ENCODE measurements at regions not wholly inside any gene's neighbourhood (a gene's known extent, or its start where the extent isn't known, plus 50 kb on each side); places are given as distances from the start of the nearest gene placed in this dataset.

- DNase-seq (ENCODE audit: low read depth in 2 of 2) = no peak
These were observed 993.9 kb downstream of the GALC start for GRCh38 chr14:86999036-86999435.

DNA sequence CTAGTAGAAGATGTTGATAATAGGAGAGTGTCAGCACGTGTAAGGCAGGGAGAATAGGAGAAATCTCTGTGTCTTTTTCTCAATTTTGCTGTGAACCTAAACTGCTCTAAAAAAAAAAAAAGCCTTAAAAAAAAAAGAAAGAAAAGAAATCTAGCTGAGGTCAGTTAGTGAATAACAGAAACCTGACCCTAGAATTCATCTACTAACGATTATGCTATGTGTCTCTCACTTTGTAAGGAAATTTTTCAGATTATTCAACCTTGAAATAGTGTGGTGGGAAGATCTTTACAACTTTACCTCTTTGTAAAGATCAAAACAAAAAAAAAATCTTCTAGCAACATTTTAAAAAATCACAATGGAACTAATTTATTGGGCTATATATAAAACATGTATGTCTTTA is 995.7 kb downstream of the GALC start:
- DNase-seq (ENCODE audit: low read depth in 2 of 2) = no peak

DNA sequence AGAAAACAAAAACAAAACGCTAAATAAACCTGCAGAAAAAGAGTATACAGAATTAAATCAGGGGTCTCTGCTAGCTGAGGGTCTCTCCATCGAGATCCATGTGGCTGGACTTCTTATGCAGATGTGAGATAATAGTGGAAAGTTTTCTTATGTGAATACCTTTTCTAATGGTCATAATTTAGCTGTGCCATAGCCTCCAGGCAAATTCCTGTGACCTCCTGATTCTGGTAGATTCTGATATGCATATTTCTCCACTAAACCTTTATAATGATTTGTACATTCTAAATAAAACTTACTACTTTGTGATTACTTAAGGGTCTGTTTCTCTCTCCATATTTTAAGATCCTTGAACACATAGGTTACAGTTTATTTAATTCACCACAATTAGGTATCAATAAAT is 1002.6 kb downstream of the GALC start:
- no peak for DNase-seq (ENCODE audit: low read depth in 2 of 2)

DNA sequence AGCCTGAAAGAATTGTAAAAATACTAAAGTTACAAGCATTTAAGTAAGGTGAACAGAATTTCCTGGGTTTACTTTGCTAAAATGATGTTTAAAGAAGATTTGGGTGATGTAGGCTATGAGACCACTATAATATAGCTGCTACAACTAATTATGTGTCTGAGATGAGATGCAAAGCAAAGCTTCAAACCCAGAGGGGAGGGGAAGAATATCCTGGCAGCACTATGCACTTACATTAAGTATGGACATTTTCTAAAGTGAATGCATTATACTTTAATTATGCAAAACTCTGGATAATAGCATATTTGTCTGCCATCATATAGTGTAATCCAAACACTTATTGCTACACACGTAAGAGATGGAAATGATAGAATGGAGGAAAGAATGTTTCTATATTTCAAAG is 1003.7 kb downstream of the GALC start:
- no peak for DNase-seq (ENCODE audit: low read depth in 2 of 2)

- DNase-seq (ENCODE audit: low read depth in 2 of 2) = no peak
These were observed 1005.0 kb downstream of the GALC start for GRCh38 chr14:86987966-86988365.

- DNase-seq (ENCODE audit: low read depth in 2 of 2) = no peak
These were observed 1019.8 kb downstream of the GALC start for GRCh38 chr14:86973177-86973576.

DNA sequence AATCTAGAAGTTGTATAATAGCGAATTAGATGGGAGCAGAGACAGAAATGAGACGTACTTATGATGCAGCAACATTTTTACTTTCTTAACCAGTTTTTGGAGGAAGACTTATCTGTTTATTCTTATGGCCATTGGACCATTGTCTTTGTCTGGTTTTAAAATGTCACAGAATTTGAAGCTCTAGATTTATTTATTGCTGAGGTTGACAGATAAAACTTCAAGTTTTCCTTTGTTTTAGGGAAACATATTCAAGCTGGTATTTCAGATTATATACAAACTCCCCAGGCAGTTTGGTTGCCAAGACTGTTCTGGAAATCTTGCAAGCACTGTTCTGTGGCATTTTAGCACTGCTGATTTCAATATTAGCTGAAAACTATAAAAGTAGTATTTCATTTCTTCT is 1021.7 kb downstream of the GALC start:
- no peak for DNase-seq (ENCODE audit: low read depth in 2 of 2)

DNA sequence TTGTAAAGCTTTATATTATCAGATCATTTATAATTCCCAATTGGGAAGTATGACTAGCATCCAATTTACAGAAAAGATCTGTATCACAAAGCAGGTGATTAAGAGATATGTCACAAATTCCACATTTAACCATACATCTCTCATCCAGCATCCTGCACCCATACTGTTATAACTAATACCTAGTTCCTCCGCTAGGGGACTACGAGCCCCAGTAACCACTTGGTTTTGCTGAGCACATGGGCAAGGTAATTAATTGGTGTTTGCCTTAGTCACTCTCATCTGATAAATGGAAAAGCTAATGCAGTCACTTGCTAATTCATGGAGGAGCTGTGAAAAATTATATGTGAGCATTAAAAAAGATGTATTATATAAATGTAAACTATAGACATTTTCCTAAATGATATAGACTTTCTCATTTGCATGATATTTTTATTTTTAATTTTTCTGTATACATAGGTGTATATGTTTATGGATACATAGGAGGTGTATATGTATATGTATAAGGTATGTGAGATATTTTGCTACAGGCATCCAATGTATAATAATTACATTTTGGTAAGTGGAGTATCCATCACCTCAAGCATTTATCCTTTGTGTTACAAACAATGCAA is 1031.8 kb downstream of the GALC start:
- DNase-seq (ENCODE audit: low read depth in 2 of 2) = no peak

DNA sequence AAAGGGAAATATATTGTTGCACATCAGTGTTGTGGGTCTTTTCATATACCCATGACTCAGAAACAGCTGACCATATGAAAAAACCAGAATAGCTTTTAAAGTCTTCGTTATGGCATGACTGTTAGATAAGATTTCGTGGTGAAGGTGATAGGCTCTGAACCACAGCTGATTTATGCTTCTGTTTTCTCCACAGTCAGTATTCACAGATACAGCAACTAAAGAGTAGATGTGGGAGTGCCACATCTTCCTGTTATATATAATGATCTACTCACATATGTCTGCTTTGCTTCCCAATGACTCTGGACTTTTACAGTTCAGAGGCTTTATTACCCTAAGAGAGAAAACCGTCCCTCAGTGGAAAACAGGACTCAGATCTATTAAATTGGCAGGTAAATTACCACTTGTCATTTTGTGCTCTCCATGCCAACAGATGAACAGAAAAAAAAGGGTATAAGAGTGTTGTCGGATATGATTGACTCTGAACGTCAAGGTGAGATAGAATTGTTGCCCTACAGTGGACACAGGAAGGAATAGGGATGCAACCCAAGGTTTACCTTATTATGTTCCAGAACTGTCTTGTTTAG is 1037.1 kb downstream of the GALC start:
- no peak for DNase-seq (ENCODE audit: low read depth in 2 of 2)

GRCh38 chr14:86954623-86955022 is 1038.4 kb downstream of the GALC start:
- DNase-seq (ENCODE audit: low read depth in 2 of 2) = no peak

DNA sequence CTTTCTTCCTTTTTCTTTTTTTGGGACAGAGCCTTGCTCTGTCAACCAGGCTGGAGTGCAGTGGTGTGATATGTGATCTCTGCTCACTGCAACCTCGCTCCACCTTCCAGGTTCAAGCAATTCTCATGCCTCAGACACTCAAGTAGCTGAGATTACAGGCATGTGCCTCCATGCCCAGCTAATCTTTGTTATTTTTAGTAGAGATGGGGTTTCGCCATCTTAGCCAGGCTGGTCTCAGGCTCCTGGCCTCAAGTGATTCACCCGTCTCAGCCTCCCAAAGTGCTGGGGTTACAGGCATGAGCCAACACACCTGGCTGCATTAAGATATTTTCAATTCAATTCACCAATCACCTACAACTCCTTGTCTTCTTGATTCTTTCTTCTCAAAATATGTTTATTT is 1046.5 kb downstream of the GALC start:
- DNase-seq (ENCODE audit: low read depth in 2 of 2) = no peak

GRCh38 chr14:86944434-86944833 is 1048.5 kb downstream of the GALC start:
- DNase-seq (ENCODE audit: low read depth in 2 of 2) = no peak

DNA sequence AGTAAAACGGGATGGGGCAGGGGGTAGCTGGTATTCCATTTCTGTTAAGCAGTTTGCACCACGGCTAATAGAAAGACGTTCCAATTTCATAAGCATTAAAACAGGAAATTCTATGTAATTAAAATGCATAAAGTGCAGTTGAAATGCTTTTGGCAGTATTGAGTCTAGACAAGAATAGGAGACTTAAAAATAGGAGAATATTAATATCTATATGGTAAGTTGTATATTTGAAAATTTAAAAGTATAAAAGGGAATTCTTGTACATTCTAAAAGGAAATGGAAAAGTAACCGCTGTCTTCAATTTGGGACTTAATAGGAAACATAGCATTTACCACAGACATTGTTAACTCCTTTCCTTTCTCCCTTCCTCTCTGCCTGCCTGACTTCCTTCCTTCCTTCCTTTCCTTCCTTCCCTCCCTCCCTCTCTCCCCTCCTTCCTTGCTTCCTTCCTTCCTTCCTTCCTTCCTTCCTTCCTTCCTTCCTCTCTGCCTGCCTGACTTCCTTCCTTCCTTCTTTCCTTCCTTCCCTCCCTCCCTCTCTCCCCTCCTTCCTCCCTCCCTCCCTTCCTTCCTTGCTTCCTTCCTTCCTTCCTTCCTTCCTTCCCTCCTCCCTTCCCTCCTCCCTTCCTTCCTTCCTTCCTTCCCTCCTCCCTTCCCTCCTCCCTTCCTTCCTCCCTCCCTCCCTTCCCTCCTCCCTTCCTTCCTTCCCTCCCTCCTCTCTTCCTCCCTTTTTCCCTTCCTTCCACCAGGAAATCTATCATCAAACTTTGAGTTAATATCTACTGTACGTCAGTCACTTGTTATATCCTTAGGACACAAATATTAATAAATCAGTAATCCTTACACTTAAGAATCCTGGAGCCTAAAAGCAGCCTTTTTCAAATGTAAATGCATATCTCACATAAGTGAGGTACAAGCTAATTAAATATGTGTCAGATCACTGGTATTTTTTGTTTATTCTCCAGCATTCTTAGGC is 1049.3 kb downstream of the GALC start:
- DNase-seq (ENCODE audit: low read depth in 2 of 2) = no peak

GRCh38 chr14:86942936-86943335 is 1050.0 kb downstream of the GALC start:
- DNase-seq (ENCODE audit: low read depth in 2 of 2) = no peak

DNA sequence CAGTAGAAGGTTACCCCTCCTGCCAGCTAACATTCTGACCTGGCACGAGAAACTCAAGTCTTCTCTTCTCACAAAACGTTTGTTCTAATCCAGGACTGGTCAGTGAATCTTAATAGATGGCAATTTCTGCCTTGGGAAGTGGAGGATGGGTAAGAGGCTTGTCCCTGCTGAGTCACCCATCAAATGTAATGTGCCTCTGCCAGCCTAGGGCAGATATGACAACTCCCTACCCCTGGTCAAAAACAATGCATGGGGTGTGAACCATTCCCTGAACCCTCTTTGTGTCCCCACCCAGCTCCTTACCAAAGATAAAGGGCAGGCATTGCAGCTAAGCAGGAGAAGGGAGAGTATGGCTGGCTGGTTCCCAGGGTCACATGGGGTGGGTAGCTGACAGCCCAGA is 1052.9 kb downstream of the GALC start:
- no peak for DNase-seq (ENCODE audit: low read depth in 2 of 2)

DNA sequence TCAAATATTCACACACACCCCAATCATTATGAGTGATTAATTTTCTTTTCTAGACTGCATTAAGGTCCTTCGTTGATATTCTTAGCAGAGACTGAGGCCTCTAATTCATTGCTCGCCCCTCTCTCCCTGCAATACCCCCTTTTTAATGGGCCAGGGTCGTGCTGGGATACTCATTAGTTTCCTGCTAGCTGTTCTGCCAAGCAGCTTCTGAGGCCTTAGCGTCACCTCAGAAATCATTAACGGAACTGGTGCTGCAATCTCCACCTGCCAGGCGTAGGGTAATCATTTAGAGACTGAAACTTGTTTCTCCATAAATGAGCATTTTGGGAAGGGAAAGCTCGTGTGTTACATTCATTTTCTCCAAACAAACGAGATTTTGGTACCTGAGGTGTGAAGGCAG is 1054.7 kb downstream of the GALC start:
- no peak for DNase-seq (ENCODE audit: low read depth in 2 of 2)

DNA sequence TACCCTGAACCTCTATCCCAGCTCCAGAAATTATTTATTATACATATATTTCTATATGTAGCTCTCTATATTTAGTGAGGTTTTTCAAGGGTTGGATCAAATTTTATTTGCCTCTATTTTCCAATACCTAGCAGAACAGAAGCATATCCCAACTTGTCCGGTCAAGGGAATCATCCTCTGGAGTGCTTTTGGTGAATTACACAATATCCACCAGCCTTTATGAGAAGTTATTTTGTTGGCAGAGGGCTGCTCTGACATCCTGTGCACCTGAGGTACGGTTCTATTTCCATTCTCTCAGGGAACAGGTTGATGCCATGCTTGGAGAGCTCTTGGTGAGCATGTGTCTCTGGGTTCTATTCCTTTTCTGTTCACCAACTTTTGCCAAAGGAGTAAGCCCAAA is 1056.4 kb downstream of the GALC start:
- no peak for DNase-seq (ENCODE audit: low read depth in 2 of 2)

DNA sequence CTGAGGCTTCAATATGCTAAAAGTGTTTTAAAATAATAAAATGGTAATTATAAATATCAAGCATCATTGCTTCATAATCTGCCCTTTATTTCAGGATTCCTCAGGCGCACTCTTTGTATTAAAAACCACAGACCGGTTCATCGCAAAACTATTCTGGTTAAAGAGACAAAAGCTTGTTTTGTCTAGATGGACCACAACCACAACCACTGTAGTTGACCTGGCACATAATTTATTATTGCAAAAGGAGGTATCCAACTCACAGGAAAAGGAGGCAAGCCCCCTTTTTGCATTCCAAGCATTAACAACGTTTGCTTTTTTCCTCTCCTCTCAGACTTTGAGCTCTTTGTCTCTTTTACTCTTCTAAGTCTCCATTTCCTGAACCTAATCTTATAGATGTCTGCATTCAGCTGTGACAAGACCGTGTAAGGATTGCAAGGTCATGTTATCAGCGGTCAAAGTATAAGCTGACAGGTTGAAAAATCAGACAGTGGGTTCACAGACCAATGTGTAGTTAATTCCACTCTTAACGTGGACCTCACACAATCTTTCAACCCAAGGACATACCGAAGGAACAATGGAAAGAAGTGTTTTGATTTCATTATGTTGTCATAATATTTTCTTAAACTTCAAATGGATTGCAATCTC is 1057.6 kb downstream of the GALC start:
- DNase-seq (ENCODE audit: low read depth in 2 of 2) = no peak

DNA sequence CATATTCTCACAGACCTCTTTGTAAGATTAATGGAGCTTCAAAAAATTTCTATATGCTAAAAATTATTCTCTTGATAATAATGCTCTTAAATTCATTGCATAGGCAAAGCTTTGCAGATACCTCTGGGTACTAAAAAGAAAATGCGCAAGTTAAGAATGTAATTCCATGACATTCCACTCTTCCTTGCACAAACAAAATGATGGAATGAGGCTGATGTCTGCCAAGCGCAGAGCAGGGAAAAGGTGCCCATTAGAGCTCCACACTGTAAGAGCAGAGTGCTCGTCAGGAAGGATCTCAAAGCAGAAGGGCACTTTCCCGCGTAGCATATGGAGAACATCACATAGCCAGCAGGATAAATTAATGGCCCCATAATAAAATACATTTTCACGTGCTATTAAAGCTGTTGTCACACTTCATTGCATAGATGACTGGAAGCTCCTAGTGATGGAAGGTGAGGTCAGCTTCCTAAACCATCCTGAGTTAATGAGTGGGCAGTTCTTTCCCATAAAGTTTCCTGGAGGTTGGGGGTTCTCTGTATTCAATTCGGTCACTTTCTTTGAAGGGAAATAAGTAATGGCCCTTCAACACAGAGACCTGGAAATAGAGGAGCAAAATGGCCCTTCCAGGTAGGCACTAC is 1058.9 kb downstream of the GALC start:
- no peak for DNase-seq (ENCODE audit: low read depth in 2 of 2)

DNA sequence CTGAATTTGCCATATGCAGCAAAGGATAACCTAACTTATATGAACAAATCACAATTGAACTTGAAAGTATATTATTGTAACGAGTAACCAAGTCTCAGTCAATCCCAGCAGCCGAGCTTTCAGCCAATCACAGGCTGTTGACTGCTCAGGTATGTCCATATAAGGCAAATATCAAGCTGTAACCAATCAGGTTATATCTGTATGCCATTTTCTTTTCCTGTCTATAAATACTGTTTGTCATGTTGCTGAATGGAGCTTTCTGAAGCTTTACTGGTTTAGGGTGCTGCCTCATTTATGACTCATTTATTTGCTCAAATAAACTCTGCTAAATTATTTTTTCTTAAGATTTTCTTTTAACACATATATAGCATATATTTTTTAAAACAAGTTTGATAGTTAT is 1059.5 kb downstream of the GALC start:
- DNase-seq (ENCODE audit: low read depth in 2 of 2) = no peak

- DNase-seq (ENCODE audit: low read depth in 2 of 2) = no peak
These were observed 1077.6 kb downstream of the GALC start for GRCh38 chr14:86915406-86915805.

- no peak for DNase-seq (ENCODE audit: low read depth in 2 of 2)
These were observed 1080.3 kb downstream of the GALC start for GRCh38 chr14:86912709-86913108.
